Glomerular visceral epithelial cell (primary cell): ENCODE measurements at regions not wholly inside any gene's neighbourhood (a gene's known extent, or its start where the extent isn't known, plus 50 kb on each side); places are given as distances from the start of the nearest gene placed in this dataset.

Experiments used
- DNase-seq: peaks from one replicate; pipeline ENCODE4 v3.0.0-alpha.2; 2016; ENCODE audit errors: extremely low spot score

DNA sequence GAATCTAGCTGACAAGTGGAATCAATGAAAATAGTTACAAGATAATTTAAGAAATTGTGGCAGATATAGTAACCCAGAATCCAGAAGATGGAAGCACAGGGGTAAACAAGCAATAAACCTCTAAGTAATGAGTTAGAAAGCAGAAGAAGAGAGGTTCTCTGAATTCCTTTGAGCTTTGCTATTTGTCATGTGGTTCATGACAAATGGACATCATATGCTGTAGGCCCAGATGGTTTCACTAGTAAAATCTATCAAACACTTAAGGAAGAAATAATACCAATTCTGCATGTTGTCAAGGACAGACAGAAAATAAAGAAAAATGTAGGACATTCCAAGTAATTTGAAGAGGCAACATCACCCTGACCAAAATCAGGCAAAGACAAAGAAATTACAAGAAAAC, 480.8 kb upstream of the INTU start:
- DNase-seq: no peak

DNA sequence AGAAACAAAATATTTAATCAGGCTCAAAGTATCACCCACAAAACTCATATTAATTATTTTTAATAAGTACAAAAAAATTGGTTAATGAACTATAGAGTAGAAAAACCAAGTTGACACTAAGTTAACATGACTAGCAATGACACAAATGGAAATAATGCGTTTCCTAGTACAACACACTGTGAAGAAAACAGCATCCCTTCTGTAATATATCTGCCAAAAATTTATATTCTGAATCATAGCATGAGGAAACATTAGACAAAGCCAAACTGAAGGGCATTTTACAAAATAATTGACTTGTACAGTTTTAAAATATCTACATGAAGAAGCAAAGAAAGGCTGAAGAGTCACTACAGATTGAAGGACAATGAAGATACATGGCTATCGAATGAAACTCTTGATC, 477.6 kb upstream of the INTU start:
- no peak for DNase-seq

DNA sequence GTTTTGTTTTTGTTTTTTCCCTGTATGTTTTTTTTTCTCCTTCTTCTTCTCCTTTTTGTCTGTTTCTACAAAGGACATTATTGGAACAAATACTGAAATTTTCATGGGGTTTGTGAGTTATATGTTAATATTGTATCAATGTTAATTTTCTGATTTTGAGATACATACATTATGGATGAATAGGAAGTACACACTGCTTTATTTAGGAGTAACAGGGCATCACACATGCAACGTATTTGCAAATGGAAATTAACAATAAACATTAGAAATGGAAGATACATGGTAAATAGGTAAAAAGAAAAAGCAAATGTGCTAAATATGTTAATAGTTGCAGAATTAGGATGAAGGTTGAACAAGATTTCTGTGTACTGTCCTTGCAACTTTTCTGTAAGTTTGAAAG, 477.2 kb upstream of the INTU start:
- DNase-seq: no peak

DNA sequence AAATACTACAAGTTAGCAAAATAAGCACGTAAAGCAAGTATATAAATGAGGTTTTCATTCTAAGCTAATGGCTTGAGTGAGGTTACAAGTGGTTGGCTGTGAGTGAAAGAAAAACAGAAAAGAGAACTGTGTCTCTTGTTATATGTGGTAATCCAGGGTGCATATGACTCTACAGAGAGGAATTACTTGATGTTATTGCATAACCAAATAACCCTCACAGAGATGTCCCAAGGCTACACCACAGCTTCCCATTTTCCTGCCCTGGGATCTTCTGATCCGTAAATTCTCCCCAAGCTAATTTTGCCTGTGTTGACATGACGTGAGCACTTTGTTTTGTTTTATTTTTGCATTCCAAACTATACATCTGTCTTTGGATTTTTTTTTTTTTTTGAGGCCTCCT, 470.0 kb upstream of the INTU start:
- peak; percentile 6 for DNase-seq

DNA sequence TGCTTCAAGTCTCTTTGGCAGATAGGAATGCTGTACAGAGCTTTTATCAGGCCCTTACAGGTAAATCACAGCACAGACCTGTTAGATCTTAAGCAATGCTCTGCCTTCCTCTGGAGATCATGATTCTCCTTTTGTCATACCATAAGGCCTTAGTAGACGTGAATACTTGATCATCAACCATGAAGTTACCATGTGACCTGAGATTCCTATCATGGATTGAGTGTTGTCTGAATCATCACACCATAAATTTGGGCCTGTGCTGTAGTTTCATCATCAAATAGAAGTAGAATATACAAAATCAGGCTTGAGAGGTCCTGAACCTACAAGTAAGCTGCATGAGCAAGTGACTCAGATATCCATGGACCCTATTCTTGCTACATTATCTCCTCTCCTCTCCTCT, 466.8 kb upstream of the INTU start:
- DNase-seq: no peak

DNA sequence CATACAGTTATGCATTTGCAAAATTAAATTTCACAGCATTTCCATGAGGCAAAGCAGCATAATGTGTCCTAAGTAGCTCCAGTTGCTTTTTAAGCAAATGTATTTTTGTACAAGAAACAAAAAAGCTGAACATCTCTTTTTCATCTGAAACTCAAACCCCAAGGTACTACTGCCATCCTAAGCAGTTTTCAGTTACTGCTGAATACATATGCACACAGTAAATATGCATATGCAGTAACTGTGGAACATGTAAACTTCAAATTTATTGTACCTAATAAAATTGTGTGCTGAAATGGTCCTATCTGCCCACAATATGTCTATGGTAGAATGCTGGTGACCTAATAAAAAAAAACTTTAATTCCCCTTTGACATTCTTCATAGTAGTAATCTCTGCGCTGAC, 458.6 kb upstream of the INTU start:
- no peak for DNase-seq

DNA sequence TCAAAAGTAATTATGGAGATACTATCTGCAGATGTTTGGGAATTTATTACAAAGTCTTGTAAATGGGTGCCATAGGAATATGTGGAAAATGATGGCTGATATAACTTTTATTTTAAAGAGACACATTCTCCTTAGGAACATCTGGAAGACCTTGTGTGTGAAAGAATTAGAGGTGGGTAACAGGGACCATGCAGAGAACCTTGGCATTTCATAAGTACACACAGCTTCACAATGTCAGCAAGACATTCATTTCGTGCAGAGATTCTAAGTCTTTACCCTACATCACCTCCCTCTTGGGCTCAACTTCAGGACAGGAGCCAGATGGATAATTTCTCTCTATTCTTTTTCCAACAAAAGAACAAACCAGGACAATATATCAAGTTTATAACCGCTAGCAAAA, 458.1 kb upstream of the INTU start:
- DNase-seq: no peak

DNA sequence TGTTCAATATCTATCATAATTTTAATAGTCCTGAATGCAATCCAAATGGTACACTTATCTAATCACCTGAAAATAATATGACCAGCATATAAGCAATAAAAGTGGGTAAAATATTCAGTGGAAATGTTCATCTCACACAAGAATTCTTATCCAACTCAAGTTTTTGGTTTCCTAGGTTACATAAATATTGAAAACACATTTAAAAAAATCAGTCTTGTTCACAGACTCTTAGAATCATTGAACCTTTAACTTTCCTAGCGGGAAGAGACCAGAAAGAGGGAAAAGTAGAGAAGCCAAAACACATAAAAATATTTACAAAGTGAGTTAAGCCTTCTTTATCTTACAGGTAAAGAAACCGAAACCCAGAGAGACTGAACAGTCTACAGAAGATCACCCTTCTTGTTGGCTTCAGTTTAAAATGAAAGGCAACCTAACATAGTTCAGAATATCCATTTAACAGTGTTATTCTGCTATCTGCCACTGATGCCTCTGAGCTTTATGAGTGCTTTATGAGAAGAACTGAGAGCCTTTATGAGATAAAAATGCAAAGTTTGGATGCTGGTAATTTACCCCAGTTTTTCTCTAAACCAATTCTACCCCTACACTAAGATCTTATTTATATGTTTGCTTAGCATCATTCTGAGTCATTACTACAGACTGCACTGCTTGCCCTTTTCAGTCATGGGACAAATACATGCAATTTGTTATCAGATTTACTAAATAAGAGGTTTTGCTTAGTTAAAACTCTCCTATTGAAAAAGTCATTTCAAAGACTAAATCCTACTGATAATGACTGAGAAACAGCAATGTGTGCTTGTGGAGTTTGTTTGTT, 453.3 kb upstream of the INTU start:
- no peak for DNase-seq

DNA sequence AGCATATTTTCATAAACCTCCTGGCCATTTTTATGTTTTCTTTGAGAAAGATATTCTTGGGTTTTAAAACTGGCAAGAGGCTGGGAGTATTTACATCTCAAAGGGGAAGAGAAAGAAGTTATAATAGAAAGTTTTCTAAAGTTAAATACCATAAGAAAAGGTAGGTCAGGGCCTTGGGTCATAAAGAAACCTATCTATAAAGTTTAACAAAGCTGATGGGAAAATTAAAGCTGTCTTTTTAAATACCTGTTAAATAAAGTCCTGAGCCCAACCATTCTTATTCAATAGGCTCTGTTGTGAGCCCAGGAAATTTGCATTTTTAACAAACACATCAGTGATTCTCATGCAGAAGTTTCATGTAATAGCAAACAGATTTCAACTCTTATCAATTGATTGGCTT, 451.8 kb upstream of the INTU start:
- DNase-seq: no peak

DNA sequence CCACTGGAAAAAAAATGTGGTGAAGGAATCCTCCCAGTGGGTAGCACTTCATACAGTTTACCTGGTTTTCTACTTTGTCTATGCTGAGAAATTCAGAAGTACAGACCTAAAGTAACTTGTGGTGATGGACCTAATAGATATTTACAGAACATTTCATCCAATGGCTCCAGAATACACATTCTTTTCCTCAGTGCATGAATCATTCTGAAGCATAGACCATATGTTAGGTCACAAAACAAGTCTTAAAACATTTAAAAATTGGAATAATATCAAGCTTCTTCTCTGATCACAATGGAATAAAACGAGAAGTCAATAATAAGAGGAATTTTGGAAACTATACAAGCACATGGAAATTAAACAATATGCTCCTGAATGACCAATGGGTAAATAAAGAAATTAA, 450.1 kb upstream of the INTU start:
- no peak for DNase-seq

DNA sequence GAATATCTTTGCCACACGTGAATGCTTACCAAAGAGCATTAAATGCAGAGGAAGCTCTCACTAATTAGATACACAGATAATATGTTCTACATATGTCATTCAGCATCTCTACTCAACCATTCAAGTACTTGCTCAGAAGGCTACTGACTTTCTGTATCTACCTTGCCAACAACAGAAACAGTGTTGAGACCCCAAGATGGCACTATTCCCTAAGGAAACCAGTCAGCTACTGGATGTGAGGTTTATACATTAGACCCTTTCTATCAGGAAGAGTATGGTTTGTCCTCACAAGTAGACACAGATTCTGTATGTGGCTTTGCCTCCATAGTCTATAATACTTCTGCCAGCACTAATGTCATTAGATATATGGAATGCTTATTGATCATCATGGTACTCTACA, 443.9 kb upstream of the INTU start:
- DNase-seq: peak; percentile 4

DNA sequence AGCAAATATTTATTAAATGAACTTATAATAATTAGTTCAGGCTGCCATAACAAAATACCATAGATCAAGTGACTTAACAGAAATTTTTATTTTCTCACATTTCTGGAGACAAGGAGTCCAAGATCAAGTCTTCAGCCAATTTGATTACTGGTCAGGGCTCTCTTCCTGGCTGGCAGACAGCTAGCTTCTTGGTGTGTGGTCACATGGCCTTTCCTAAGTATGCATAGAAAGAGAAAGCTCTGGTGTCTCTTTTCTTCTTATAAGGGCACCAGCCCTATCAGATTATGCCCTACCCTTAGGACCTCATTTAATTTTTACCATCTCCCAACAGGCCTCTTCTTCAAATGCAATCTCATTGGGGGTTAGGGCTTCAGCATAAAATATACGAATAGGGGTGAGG, 438.5 kb upstream of the INTU start:
- DNase-seq: no peak

DNA sequence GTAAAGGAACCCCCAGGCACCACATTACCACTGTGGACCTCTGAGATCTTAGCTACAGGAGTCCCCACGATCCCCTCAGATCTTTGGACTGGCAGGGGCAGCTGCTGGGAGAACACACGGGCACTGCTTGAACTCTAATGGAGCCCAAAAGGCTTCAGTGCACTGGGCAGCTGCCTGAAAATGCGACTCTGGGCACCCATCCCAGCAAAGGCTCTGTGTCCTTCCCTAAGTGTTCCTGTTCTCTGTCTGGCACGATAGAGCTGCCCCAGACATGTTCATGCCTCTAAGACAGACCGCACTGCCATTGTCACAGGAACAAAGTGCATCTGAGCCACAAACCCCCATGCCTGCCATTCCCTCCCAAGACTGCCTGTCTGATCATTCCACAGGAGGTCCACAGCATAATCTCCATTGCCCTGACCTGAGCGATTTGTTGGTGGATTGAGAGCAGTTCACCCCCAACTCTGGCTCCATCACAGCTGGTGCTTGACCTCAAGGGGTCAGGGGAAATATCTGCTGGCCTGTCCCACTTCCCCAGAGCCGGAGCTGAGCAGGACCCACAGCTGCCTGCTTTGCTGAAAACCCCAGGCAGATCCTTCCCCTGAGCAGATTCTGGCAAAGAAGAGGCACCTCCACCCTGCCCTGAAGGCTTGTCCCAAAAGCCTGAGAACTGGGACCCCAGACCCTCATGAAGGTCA, 436.0 kb upstream of the INTU start:
- DNase-seq: no peak

DNA sequence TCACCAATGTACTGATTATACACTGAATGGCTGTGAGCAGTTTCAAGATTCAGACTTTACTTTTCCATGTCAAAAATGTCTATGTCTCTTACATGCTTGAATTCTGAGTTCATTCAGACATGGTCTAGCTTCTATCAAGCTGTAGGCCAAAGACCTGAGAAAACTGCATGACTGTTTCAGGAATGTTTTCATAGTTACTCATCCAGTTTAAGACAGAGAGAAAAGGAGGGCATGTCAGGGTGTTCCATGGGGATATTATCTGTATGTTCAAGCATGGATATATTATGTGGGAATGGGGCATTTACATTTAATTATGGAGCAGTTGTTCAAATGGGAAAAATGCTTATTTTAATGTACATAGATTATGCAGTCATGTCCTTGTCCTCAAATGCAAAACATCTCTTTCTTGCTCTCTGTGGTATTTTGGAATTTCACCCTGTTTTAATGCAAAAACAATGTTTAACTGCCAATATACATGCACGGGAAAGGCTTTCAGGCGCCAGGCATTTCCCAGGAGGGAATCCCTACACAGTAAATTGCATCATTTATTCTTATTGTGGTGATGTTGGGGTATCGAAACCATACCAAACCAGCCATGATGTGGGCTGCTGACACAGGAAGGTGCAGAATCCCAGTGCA, 429.1 kb upstream of the INTU start:
- DNase-seq: peak; percentile 49

DNA sequence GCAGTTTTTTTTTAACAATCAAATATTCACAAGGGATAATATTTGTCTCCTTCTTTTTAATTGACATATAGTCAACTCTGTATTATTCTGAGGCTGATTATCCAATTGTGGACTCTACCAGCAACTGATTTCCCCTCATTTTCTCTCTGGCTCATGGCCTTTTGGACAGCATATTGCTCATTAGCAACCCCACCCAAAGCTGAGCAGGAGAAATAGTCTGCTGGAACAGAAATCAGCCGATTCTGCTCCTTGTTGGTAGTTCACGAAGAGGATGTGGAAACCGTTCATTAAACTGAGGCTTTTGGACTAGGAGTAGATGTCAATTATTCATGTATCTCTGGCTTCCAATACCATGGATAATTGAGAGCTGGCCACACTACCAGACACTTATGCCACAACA, 428.4 kb upstream of the INTU start:
- no peak for DNase-seq

DNA sequence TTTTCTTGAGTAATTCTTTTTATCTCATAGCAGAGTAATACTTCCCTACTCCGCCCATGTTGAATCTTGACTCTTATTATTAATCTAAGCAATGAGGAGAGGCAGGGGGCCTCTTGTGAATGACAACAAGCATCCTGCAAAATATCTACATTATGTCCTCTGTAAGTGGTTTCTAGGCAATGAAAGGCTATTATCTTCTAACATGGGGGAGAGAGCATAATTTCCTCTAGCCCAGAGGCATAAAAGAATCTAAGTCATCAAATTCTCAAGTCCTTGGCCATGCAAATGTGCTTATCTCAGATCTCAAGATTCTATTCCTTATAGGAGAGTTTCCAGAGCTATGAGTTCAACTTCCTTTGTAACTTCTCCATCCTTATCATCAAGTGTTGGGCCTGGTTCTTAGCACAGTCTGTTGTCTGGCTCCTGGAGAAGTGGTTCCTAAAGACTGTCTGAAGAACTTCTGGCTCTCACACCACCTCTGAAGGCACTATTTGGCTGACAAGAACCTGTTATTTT, 423.1 kb upstream of the INTU start:
- DNase-seq: no peak

DNA sequence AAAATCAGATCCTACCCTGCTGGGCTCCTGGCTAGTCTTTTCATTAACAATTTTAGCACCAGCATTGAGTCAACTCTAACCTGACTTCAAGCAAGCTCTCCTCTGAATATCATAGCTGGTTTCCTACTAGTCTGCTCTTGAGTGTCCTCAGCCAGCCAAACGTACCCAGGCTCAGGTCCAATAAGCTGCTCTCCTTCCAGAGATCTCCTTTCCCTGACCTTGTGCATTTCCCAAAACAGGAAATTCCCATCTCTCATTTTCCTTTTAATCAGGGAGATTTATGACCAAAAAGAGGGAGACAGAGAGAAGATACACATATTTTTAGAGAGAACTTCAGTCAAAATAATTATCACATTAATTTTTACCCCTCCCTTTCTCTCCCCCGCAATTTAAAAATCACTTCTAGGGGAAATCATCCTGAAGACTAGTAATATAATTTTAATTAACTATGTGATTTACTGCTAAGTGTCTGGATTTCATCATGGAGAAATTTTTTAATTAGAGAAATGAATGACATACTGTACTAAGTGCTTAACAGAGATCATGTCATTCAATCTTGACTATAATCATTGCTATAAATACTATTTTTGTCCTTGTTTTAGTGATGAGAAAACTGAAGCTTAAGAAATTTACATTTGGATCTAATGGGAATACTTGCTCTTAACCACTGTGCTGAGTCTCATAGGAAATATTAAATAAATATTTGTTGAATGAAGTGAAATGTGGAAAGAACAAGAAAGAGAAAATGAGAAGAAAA, 421.7 kb upstream of the INTU start:
- DNase-seq: no peak

DNA sequence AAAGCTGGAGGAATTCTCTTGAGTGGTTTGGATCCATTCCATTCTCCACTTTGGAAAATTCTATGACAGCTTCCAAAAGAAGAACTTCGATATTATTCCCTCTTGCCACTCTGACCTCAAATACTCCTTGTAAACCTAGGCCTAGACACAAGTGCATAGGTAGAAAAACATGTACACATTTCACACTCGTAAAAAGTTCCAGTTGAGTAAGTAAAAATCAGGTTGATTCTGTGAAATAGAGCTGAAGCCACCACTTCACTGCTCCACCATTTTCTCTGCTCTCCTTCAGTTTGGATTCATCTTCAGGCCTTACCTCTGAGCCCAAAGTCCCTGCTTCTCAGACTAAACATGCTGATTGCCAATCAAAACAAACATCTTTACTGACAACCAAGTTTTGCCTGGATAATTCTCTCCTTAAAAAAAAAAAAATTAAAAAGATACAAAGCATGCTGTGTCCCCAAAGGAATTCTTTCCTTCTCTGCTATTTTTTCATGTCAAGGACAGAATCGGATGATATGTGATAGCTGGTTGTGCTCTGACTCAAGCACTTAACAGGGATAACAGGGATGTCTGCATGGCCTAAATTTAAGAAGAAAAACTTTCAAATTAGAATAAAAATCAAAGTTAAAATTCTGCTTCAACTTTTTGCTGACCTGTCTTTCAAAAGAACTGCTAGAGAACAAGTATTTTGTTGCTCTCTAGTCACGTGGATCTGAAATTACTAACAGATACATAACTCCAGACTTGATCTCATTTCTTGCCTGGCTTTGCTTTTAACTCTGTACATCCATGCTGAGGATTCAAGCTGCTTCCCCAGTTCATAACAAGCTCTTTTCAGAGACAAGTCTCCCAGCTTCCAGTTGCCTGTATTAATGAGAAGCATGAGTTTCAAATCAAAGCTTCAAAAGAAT, 420.9 kb upstream of the INTU start:
- DNase-seq: no peak

DNA sequence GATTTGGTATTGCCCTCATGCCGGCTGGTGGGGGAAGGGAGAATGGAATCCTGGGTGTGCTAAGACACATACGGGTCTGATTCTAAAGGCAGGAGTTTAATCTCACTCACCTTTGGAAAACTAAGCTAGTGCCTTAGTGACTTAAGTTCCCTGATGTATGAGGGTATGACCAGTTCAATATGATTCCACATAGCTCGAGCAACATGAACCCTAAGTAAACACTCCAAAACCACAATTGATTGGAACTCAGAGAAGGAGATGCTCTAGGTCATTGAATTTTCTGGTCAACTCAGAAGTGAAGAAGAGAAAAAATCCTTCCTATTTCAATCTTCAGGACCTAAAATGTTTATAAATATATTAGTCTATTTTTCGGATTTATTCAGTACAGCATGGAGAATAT, 420.1 kb upstream of the INTU start:
- no peak for DNase-seq

DNA sequence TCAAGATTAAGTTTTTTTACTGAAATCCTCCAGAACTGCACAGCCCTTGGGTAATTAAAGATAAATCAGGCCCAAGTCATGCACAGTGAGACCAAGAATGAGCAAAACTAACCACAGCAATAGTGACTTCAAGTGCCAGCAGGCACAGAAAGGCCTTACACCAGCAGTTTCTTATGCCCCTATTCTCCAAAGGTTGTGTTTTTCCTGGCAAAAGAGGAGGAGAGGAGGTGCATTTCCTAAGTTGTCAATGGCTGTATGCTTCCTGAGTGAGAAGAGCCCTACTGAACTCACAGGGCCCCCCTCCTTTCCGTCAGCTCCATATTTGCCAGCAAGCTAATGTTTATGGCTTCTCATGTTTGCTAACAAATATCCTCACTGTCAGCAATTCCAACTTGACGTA, 418.7 kb upstream of the INTU start:
- DNase-seq: no peak

DNA sequence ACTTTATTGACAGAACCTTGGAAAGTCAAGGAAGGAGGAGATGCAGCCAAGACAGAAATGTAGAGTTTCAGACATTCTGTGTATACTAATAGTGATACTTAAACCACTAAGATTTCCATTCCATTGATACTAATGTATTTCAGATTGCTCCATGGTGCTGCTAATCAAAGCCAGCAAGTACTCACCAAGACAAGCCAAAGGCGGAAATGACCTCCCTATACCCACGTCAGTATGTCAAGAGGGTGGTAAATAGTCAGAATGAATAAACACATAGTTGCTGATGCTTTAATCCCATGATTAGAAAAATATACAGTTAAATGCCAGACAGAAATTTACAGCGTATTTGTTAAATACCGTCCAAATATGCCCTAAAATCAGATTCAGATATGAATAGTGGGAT, 417.8 kb upstream of the INTU start:
- DNase-seq: no peak
